Vagina (tissue), 2 donors: ENCODE measurements at regions not wholly inside any gene's neighbourhood (a gene's known extent, or its start where the extent isn't known, plus 50 kb on each side); places are given as distances from the start of the nearest gene placed in this dataset.

Experiments used
- DNase-seq, 2 donors: peaks; one replicate each; pipeline ENCODE4 v3.0.0-alpha.2; 2017; ENCODE audit errors: extremely low spot score in 2 of 2
- H3K27ac ChIP-seq: fragments of 200-600 bp; sonication (generic); one replicate; pipeline ENCODE4 v1.5.1; 2019
- H3K27me3 ChIP-seq: fragments of 200-600 bp; sonication (generic); one replicate; pipeline ENCODE4 v1.5.1; 2019
- H3K36me3 ChIP-seq, 2 donors: fragments of 200-600 bp; sonication (generic); one replicate each; pipeline ENCODE4 v1.5.1; 2017 to 2019
- H3K4me1 ChIP-seq: fragments of 200-600 bp; sonication (generic); one replicate; pipeline ENCODE4 v1.5.1; 2019
- H3K4me3 ChIP-seq, 2 donors: fragments of 200-600 bp; sonication (generic); 1 replicate in 1 of 2; 2 replicates in 1 of 2; pipeline ENCODE4 v1.5.1; 2016 to 2019
- H3K9me3 ChIP-seq: fragments of 200-600 bp; sonication (generic); one replicate; pipeline ENCODE4 v1.5.1; 2019
- POLR2A ChIP-seq, 2 donors: fragments of 450-650 bp; IDR thresholded peaks; one replicate each; pipeline ENCODE4 v1.6.1; 2017; ENCODE audit warnings: antibody characterized with exemption in 2 of 2, mild to moderate bottlenecking in 2 of 2, moderate library complexity in 2 of 2
- POLR2AphosphoS5 ChIP-seq, 2 donors: sonication (generic); formaldehyde crosslinking; IDR thresholded peaks; one replicate each; pipeline ENCODE4 v1.9.0; 2017; ENCODE audit warnings: antibody characterized with exemption in 2 of 2, mild to moderate bottlenecking in 2 of 2, low read depth in 1 of 2; ENCODE audit not compliant: insufficient read depth in 1 of 2
- intact Hi-C: fragments of 100-400 bp; cut with DNase I; formaldehyde crosslinking; loops from one replicate; pipeline ENCODE4 v1.15.1; 2023
- TF ChIP-seq, protein P1 (sequence below), 3 experiments: fragments of 450-650 bp in 2 of 3; fragments of 200-600 bp in 1 of 3; sonication (generic) in 1 of 3; IDR thresholded peaks; one replicate each; pipeline ENCODE4 v1.5.1; 2017 to 2019; ENCODE audit warnings: antibody characterized with exemption in 3 of 3, mild to moderate bottlenecking in 2 of 3, moderate library complexity in 2 of 3

DNA sequence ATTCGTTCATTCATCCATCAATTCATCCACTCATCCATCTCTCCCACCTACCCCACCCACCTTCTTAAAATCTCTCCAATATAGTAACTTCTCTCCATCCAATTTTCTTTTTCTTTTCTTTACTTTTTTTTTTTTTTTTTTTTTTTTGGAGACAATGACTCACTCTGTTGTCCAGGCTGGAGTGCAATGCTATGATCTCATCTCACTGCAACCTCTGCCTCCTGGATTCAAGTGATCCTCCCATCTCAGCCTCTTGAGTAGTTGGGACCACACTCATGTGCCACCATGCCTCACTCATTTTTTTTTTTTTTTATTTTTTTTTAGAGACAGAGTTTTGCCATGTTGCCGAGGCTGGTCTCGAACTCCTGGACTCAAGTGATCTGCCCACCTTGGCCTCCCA is 118.4 kb downstream of the SUDS3 start:
- DNase-seq = no peak
- TF ChIP-seq POLR2AphosphoS5 (IDR thresholded peaks at IDR 0.05; ENCODE audit: insufficient read depth in 1 of 2, low read depth in 1 of 2) (no peak), POLR2A (IDR thresholded peaks at IDR 0.05) (no peak)
- TF ChIP-seq, protein P1, sequence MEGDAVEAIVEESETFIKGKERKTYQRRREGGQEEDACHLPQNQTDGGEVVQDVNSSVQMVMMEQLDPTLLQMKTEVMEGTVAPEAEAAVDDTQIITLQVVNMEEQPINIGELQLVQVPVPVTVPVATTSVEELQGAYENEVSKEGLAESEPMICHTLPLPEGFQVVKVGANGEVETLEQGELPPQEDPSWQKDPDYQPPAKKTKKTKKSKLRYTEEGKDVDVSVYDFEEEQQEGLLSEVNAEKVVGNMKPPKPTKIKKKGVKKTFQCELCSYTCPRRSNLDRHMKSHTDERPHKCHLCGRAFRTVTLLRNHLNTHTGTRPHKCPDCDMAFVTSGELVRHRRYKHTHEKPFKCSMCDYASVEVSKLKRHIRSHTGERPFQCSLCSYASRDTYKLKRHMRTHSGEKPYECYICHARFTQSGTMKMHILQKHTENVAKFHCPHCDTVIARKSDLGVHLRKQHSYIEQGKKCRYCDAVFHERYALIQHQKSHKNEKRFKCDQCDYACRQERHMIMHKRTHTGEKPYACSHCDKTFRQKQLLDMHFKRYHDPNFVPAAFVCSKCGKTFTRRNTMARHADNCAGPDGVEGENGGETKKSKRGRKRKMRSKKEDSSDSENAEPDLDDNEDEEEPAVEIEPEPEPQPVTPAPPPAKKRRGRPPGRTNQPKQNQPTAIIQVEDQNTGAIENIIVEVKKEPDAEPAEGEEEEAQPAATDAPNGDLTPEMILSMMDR (IDR thresholded peaks at IDR 0.05) = no peak

DNA sequence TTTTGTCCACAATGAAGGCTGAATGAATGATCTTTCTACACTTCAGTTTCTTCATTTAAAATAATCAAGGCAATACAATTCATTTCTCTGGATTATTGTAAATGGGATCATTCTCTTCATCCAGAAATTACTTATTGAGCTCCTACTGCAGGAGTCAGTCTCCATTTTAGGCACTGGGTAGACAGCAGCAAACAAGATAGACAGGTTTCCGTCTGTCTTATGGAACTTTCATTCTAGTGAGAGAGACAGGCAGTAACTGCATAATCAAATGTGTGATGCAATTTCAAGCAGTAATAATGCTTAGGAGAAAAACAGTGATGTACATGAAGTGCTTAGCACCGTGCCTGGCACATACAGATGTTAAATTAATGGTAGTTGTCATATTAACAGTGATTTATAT is 118.9 kb downstream of the SUDS3 start:
- H3K27ac ChIP-seq = no peak overlapping the region
- no peak for TF ChIP-seq POLR2A (IDR thresholded peaks at IDR 0.05)
- TF ChIP-seq, protein P1 (IDR thresholded peaks at IDR 0.05) = no peak
- no peak for TF ChIP-seq POLR2AphosphoS5 (IDR thresholded peaks at IDR 0.05; ENCODE audit: insufficient read depth in 1 of 2, low read depth in 1 of 2)
- no peaks in the 10 kb centered on the region for H3K36me3 ChIP-seq
- intact Hi-C loops = no loop called here
- DNase-seq = no peak
- no peaks in the 10 kb centered on the region for H3K4me1 ChIP-seq
- H3K27me3 ChIP-seq = no peaks in the 10 kb centered on the region
- H3K4me3 ChIP-seq = no peak overlapping the region
- H3K9me3 ChIP-seq = no peaks in the 10 kb centered on the region

More for the DNA sequence above, 118.4 kb downstream of the SUDS3 start:
- Histone ChIP-seq H3K27ac (no peak overlapping the region), H3K27me3 (no peaks in the 10 kb centered on the region), H3K4me3 (no peak overlapping the region), H3K9me3 (no peaks in the 10 kb centered on the region), H3K4me1 (no peaks in the 10 kb centered on the region), H3K36me3 (no peaks in the 10 kb centered on the region)
- intact Hi-C loops = no loop called here

DNA sequence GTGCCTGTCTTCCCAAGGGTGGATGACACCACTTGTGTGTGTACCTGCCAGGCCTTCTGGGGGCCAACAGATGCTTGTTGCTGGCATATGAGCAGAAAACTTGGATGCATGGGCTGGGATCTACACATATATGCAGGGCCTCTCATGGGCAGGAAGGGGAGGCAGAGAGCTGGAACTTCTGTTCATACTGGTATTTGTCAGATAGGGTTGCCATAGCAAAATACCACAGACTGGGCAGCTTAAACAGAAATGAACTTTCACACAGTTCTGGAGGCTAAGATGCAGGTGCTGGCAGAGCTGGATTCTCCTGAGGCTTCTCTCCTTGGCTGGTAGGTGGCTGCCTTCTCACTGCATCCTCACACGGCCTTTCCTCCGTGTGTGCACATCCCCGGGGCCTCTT is 121.8 kb downstream of the SUDS3 start:
- Histone ChIP-seq H3K36me3 (no peaks in the 10 kb centered on the region), H3K4me1 (no peaks in the 10 kb centered on the region), H3K4me3 (no peak overlapping the region), H3K27ac (no peak overlapping the region), H3K9me3 (no peaks in the 10 kb centered on the region), H3K27me3 (no peaks in the 10 kb centered on the region)
- DNase-seq = no peak
- intact Hi-C loops = no loop called here
- TF ChIP-seq POLR2AphosphoS5 (IDR thresholded peaks at IDR 0.05; ENCODE audit: insufficient read depth in 1 of 2, low read depth in 1 of 2) = no peak

- TF ChIP-seq, protein P1 (IDR thresholded peaks at IDR 0.05) = no peak
- no peak for TF ChIP-seq POLR2AphosphoS5 (IDR thresholded peaks at IDR 0.05; ENCODE audit: insufficient read depth in 1 of 2, low read depth in 1 of 2)
- TF ChIP-seq POLR2A (IDR thresholded peaks at IDR 0.05) = no peak
Measured at GRCh38 chr12:118500299-118500698, 123.9 kb downstream of the SUDS3 start.

DNA sequence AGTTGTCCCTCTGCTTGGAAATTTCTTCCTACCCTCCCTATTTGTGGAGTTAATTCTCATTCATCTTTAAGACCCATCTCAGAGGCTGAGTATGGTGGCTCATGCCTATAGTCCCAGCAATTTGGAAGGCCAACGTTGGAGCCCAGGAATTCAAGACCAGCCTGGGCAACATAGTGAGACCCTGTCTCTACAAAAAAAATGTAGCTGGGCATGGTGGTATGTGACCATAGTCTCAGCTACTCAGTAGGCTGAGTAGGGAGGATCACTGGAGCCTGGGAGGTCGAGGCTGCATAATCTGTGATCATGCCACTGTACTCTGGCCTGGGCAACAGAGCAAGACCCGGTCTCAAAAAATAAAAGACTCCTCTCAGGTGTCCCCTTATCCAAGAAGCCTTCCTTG is 125.1 kb downstream of the SUDS3 start:
- no peaks in the 10 kb centered on the region for H3K4me1 ChIP-seq
- TF ChIP-seq POLR2A (IDR thresholded peaks at IDR 0.05) (no peak), POLR2AphosphoS5 (IDR thresholded peaks at IDR 0.05; ENCODE audit: insufficient read depth in 1 of 2, low read depth in 1 of 2) (no peak)
- TF ChIP-seq, protein P1 (IDR thresholded peaks at IDR 0.05) = no peak
- no peak overlapping the region for H3K4me3 ChIP-seq
- intact Hi-C loops = no loop called here
- no peak for DNase-seq
- no peaks in the 10 kb centered on the region for H3K9me3 ChIP-seq
- H3K27ac ChIP-seq = no peak overlapping the region
- H3K27me3 ChIP-seq = no peaks in the 10 kb centered on the region
- no peaks in the 10 kb centered on the region for H3K36me3 ChIP-seq

More at GRCh38 chr12:118500299-118500698, 123.9 kb downstream of the SUDS3 start:
- Histone ChIP-seq H3K27ac (no peak overlapping the region), H3K9me3 (no peaks in the 10 kb centered on the region), H3K4me3 (no peak overlapping the region), H3K4me1 (no peaks in the 10 kb centered on the region), H3K27me3 (no peaks in the 10 kb centered on the region), H3K36me3 (no peaks in the 10 kb centered on the region)
- intact Hi-C loops = no loop called here
- no peak for DNase-seq
